Renal cortex interstitium (tissue), 11 donors: ENCODE measurements at regions not wholly inside any gene's neighbourhood (a gene's known extent, or its start where the extent isn't known, plus 50 kb on each side); places are given as distances from the start of the nearest gene placed in this dataset.

Source experiments
- DNase-seq, 11 donors: peaks; one replicate each; pipeline ENCODE4 v3.0.0-alpha.2; 2013; ENCODE audit warnings: low read depth in 9 of 11, low spot score in 4 of 11; ENCODE audit errors: extremely low read depth in 1 of 11

DNA sequence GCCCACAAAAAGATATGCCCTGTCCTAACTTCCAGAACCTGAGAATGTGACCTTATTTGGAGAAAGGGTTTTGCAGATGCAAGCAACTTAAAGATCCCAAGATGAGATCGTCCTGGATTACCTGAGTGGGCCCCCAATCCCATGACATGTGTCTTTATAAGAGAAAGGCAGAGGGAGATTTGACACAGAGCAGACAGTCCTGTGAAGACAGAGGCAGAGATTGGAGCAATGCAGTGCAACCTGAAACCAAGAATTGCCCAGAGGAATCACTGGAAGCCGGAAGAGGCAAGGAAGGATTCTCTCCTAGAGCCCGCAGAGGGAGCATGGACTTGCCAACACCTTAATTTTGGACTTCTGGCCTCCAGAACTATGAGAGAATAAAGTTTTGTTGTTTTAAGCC, 171.5 kb downstream of the SMIM20 start:
- no peak for DNase-seq

DNA sequence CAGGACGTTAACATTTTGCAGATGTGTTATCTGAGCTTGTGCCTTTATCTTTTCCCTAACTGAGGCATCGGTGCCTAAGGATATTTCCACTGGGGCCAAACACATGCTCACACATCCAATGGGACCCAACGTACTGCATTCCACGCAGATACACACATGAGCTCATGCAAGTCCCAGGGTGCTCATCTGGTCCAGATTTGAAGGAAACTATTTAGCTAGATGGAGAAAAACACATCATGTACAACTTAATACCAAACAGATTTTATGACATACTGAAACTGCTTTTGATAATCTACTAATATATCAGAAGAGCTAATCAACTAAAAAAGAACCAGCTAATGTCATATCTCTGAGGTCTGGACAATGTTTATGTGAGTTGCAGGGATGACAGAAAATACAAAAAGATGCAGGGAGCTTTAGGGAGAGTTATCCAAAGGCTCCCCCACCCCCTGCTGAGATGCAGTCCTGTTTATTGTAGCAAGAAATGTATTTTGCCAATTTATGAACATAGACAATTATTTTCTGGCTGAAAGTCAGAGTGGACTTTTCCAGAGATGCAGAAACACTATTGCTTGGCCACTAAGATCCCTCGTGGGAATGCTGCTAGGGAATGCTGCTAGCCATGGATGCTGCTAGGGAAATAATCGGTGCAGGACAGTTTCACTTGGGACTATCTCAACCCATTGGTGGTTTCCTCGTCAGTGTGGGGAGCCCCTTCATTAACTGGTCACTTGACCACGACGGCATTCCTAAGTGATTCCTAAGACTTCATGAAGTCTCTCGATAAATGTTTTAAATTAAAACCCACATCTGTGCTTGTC, 172.8 kb downstream of the SMIM20 start:
- no peak for DNase-seq

DNA sequence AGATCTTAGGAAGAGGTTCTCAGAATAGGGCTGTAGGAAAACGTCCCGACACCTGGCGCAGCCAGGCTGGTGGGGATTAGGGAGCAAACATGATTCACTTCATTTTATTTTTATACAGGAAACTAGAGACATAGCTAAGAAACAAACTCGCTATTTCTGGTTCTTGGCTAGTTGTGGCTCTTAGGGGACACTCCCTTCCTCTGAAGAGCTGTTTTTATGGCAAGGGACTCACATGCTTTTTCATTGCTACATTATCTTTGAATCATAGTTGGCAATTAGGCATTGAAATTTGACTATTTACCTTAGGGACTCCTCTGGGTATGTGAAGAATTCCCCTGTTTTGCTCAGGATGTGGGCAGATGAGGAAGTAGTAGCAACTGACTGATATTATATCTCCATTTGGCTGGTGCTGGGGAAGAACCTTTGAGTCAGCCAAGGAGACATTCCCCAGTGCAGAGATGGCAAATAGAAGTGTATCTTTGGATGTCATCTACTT, 174.5 kb downstream of the SMIM20 start:
- DNase-seq: no peak

DNA sequence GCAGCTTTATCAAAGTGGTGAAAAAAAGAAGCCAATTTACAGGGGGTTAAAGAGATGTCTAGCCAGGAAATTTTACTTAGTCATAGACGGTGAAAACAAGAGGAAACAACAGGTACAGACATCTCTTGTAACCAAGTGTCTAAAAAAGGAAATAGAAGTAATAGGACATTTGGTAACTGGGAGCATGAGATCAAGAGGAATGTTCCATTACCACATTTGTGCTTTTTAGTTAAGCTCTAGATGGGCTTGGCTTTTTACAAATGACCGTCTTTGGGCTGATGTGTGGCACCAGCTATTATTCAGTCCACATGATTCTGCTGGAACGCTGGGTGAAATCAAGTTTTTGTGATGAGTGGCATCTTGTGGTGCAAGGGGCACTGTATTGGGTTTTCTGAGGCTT, 179.5 kb downstream of the SMIM20 start:
- DNase-seq: no peak

DNA sequence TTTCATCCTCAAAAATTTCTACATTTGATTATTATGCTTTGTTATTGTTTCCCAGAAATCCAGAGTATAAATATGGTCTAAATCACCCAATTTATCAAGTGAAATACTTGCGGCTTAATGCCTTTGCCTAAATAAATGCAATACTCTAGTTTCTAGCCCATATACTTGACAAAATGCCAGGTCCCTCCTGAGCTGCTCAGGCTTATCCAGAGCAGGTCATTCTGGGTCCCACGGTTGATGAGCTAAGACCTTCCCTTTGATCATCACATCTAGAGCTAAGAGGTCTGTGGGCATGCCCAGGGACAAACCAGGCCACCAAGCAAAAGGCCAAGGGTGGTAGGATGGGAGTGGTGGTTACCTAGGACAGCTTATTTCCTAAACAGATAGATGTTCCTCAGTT, 180.1 kb downstream of the SMIM20 start:
- DNase-seq: no peak

DNA sequence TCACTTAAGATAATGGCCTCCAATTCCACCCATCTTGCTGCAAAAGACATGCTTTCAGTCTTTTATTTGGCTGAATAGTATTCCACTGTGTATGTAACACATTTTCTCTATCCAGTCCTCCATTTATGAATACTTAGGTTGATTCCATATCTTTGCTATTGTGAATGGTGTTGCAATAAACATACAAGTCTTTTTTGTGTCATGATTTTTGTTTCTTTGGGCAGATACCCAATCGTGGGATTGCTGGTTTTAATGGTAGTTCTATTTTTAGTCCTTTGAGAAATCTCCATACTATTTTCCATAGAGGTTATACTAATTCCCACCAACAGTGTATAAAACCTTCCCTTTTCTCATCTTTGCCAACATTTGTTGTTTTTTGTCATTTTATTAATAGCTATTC, 180.9 kb downstream of the SMIM20 start:
- DNase-seq: no peak

DNA sequence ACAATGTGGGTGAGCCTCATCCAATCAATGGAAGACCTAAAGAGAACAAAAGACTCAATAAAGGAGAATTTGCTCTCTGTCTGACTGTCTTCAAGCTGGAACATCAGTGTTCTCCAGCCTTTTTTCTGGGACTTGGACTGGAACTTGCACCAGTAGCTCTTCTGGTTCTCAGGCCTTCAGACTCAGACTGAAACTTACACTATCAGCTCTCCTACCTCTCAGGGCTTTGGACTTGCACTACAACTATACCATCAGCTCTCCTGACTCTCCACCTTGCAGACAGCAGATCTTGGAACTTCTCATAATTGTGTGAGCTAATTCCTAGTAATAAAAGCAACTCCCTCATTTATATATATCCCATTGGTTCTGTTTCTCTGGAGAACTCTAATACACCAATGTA, 185.9 kb downstream of the SMIM20 start:
- no peak for DNase-seq

DNA sequence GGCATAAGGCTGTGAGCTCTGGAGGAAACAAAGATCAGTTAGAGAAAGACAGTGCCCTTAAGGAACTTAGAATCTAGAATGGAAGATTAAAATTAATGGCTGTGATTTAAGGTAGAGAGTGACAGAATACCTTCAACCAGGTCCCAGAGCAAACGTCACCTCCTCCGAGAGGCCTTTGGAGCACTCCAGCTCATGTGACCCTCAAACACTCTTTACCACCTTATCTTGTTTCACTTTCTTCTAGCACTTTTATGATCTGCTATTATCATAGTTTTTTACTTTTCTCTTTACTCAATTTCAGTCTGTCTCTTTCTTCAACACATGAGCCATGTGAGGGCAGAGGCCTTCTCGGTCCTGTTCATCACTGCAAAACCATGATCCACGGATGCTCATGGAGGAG, 187.0 kb downstream of the SMIM20 start:
- DNase-seq: no peak

DNA sequence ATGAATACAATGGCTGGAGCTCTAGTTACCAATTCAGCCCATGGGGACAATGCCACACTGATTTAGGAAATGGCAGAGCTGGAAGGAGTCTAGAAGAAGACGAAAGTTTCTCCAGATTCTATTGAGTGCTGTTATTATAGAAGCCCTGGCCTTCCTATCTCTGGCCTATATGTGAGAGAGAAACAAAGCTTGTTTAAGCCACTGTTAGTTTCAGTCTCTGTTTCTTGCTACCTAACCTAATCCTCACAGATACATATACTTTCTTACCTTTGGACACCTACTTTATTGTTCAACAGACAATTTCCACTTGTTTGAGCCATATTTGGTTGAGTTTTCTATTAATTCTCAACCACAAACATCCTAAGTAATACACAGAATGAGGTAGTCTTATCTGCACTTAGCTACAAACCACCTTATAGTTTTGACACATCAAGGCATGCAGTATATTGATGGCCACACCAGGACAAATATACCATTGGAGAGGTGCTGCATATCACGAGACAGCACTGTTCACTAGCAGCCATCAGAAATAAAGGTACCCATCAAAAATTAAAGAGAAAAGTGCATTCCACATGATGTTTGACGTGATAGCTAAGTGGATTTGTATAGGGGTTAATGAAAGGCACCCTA, 190.2 kb downstream of the SMIM20 start:
- no peak for DNase-seq

DNA sequence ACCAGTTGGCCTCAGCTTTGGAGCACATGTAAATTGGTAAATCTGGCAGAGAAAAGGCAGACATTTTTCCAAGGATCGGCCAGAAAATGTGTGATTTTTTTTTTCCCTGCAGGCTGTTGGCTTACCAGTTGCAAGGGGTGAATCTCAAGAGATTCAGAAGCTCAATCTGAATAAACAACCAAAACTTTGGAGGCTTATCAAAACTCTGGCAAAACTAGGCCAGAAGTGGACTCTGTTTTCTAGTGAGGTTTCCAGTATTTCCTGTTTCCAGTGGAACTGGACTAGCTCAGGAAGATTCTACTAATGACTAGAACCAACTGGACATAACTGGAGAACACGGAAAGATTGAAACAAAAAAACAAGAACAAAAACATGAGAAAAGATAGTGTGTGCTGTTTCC, 191.3 kb downstream of the SMIM20 start:
- no peak for DNase-seq

DNA sequence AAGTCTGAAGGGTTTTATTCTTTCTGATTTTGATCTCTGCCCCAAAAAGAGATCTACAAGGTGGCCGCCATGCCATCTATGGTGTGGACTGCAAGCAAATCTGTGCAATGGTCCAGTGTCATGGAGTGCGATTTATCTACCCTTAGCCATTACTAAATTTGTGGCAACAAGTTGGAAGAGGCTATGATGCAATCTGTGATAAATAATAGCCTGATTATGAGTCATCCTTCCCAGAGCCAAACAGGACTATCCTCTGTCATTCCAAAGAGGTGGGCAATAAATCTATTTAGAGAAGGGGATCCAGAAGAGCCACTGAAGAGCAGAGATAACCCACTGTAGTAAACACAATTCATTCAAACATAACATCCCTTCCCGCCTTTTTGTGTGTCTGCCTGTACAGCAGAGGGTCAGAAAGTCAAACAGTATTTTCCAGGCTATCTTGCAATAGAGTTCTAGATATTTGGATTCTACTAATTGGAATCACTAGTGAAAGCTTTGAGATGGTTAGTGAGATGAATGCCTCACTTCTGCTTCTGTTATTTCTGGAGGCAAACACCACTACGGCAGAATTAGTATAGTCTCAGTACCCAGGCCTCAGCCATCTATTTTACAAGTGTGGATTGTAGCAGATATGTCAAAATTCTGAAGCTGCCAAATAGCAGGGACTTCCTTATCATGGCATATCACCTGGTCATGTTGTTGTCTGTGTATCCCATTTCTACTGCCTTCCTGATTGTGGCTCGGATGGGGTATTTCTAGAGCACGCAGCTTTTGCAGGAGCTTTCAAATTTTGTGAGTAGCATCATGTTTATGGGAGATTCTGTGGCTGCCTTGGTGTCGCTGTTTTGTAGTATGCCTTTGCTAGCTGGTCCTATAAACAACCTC, 192.0 kb downstream of the SMIM20 start:
- DNase-seq: no peak

DNA sequence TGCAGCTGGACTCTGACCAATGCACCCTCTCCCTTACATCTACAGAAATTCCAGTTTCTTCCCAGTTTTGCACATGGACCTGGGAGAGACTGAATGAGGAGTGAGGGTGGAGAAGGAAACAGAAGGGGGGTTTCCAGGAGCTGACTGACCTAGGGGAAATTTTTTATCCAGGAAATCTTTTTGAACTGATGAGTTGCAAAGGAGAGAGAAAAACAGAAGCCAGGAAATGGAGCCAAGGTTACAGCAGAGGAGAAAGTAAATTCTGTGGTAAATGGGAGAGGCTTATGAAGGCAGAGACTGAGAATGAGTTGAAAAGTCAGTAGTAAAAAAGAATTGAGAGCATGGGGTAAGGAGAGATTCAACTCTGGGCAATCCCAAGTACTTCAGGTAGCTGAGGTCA, 192.8 kb downstream of the SMIM20 start:
- no peak for DNase-seq

DNA sequence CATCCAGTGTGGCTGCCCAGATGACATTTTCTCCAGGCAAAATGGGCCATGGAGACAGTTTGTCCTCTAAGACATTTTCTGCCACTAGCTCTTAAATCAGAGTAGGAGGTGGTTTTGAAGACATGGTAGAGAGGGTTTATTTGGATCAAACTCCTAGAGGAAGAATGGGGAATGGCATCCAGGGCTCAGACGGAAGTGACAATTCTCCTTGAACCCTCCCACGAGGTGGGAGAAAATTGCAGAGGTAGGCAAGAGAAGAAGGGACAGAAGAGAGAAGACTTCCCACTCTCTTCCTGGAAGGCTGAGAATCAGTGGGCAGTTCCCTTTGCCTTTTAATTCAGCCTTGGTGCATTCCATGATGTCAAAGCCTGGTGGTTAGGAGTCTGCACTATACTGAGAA, 194.0 kb downstream of the SMIM20 start:
- DNase-seq: no peak

DNA sequence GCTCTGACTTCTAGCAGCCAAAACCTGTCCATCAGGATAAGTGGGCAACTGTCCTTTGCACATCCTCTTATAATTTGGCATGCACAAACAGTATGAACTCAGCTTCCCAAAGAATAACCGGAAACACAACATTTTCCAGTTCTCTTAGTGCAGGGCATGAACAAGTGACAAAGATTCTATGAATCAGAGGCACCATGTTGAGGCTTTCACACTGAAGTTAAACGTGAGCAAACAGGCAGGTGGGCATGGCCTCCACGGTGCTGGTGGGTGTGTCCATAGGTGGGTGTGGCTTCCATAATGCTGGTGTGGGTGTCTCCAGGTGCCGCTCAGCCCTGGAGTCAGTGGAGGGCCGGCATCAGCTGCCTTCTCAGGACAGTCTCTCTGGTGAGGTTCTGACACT, 196.5 kb downstream of the SMIM20 start:
- DNase-seq: no peak

DNA sequence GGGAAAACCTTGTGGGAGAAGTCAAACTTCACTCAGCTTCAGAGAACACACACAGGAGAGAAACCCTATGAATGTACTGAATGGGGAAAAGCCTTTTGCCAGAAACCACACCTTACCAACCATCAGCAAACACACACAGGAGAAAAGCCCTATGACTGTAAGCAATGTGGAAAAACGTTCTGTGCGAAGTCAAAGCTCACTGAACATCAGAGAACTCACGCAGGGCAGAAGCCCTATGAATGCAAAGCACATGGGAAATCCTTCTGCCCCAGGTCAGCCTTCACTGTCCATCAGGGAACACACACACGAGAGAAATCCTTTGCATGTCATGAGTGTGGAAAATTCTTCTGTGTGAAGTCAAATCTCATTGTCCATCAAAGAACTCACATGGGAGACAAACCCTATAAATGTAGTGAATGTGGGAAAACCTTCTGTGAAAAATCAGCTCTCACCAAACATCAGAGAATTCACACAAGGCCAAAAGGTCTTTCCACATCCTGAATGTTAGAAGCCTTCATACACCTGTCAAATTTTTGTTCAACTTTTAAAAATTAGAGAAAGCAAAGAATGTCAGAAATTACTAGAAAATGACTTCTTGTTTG, 199.4 kb downstream of the SMIM20 start:
- DNase-seq: no peak

DNA sequence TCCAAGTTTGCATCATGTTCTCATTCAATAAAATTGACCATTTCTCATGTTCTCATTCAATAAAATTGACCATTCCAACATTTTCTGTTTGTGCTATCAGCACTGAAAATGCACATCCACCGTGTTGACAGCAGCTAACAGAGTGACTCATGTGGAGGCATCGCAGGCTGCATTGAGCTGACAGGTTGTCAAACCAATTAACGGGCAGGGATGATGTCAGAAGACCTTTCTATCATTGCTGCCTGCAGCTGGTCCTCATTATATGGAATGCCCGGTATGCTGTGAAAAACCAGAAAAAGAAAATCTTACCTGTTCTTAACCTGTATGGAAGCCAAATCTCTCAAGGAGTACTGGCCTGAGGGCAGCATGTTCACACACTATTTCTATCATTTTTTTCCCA, 202.0 kb downstream of the SMIM20 start:
- DNase-seq: no peak

DNA sequence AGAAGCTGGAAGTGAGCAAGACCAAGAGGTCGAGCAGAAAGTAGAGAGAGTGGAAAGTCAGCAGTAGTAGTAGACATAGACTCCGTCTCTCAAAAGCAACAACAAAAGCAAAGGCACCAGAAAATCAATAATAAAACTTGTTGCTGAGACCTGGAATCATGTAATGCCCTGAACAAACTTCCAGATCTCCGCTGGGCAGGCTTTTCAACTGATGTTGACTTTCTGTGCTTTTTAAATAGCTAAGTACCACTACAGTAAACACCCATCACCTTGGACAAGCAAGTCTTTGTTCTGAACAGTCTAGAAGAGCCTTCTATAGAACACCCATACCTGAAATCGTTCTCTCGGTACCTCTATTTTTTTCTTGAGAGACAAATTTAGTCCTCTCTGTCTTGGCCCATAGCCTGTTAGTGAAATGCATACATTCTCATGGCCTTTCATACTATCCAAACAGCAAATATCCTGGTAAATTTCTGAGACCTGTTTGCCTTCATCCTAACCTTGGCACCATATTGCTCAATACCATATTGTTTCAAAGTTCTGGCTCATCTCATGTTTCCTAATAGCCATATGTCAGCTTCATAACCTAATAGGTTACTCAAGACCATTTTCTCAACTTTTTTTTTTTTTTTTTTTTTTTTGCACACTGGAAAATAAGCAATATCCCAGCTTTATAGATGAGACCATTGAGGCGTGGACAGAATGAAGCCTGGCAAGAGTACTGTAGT, 200.6 kb upstream of the RBPJ start:
- no peak for DNase-seq

DNA sequence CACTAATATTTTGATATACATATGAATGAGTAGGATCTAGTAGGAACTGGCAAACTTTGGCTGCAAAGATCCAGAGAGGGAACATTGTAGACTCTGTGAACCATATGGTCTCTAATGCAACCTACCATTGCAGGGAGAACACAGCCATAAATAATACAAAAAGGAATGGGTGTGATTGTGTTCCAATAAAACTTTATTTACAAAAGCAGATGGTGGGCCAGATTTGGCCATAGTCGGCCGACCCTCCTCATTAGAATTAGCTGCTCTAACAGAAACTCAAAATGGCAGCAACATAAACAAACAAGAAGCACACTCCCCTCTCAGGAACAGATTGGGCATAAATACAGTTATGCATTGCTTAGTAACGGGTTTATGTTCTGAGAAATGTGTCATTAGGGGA, 198.1 kb upstream of the RBPJ start:
- no peak for DNase-seq

DNA sequence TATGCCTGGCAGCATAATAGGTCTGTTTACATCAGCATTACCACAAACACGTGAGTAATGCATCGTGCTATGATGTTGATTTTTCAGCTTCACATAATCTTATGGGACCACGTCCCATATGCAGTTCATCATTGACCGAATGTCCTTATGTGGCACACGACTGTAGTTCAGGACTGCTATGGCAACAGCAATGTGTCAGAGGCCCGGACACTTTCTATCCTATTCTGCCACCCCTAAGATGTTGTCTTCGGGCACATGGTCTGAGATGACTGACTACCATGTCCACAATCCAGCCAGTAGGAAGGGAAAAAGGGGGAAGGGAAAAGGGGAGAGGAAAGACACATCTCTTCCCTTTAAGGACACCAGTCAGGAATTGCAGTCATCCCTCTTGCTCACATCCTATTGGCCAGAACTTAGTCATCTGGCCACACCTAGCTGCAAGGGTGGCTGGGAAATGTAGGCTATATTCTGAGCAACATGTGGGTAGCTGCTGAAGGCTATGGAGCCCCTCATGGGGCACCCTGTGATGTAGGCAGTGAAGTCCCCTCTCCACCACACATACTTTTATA, 196.0 kb upstream of the RBPJ start:
- no peak for DNase-seq
